Choroid plexus epithelial cell (primary cell): ENCODE measurements at regions not wholly inside any gene's neighbourhood (a gene's known extent, or its start where the extent isn't known, plus 50 kb on each side); places are given as distances from the start of the nearest gene placed in this dataset.

ENCODE experiments used
- DNase-seq: peaks from one replicate; pipeline ENCODE4 v3.0.0-alpha.2; 2010; ENCODE audit warnings: low read depth
- H3K4me3 ChIP-seq: 2 replicates; pipeline ENCODE4 v1.5.1; 2011; ENCODE audit warnings: low read depth, mild to moderate bottlenecking, control low read depth, low read length, moderate library complexity
- CTCF ChIP-seq: conservative IDR thresholded peaks from 2 replicates; pipeline ENCODE4 v1.5.1; 2011; ENCODE audit warnings: low read depth, mild to moderate bottlenecking, control low read depth, inconsistent platforms, low read length, moderate library complexity

GRCh38 chr17:13067629-13068303 lies 49.9 kb upstream of the ELAC2 start:
- no peak overlapping the region for H3K4me3 ChIP-seq
- no peak for TF ChIP-seq CTCF
- DNase-seq: no peak
